ENCODE measurements at regions not wholly inside any gene's neighbourhood (a gene's known extent, or its start where the extent isn't known, plus 50 kb on each side); places are given as distances from the start of the nearest gene placed in this dataset.

GRCh38 chr2:34153484-34153883 is 554.4 kb upstream of the FAM98A start:
- DNase-seq (ENCODE audit: low read depth, low spot score) (no peak), FAIRE-seq (no peak), ATAC-seq (no peak)
- CTCF ChIA-PET: no interaction called here
- BruUV-seq (replicated peaks): no TSS peak
- H3K4me3 ChIP-seq: no peak overlapping the region
- SMC1A ChIA-PET (ENCODE audit: uncharacterized antibody, unreplicated experiment): no interaction called here
- H3K4me1 ChIP-seq (ENCODE audit: control insufficient read depth, insufficient read depth, low read length): no peaks in the 10 kb centered on the region
- no peaks in the 10 kb centered on the region for H3K79me2 ChIP-seq (ENCODE audit: control insufficient read depth, insufficient read depth, low read length)
- RAD21 ChIA-PET (ENCODE audit: unreplicated experiment): no interaction called here
- H3K9me3 ChIP-seq (replicated peaks; ENCODE audit: control insufficient read depth, insufficient read depth, low read length): no peaks in the 10 kb centered on the region
- in situ Hi-C loops (cut with MboI) (no loop called here), intact Hi-C loops (cut with micrococcal nuclease; ENCODE audit: unreplicated experiment) (no loop called here)
- POLR2A ChIA-PET: no interaction called here
- H2AFZ ChIP-seq (ENCODE audit: control insufficient read depth, low read depth, low read length): no peak overlapping the region
- H3K27me3 ChIP-seq (replicated peaks in 1 of 2; ENCODE audit: control insufficient read depth in 2 of 2, insufficient read depth in 2 of 2, low read length in 1 of 2): no peaks in the 10 kb centered on the region
- H3K4me2 ChIP-seq (ENCODE audit: control insufficient read depth, insufficient read depth): no peak overlapping the region
- 50% methylated on average over 1 of the region's 1 CpG for WGBS (ENCODE audit: insufficient coverage, insufficient replicate concordance, low lambda C conversion rate, missing lambda C conversion rate)
- H3K36me3 ChIP-seq (ENCODE audit: control insufficient read depth in 2 of 2, insufficient read depth in 2 of 2, low read length in 1 of 2): no peaks in the 10 kb centered on the region
- TF ChIP-seq MTA3 (IDR thresholded peaks at IDR 0.05; ENCODE audit: borderline replicate concordance, low read length) (no peak), TBL1XR1 (IDR thresholded peaks at IDR 0.05; ENCODE audit: low read depth, low read length) (no peak), TCF12 (IDR thresholded peaks at IDR 0.05; ENCODE audit: low read depth, low read length) (no peak), RB1 (IDR thresholded peaks at IDR 0.05; ENCODE audit: borderline replicate concordance) (no peak), ZBTB33 (IDR thresholded peaks at IDR 0.05) (no peak), NKRF (conservative IDR thresholded peaks at IDR 0.05) (no peak)
- H4K20me1 ChIP-seq (ENCODE audit: control insufficient read depth, insufficient read depth): no peaks in the 10 kb centered on the region
- no peak overlapping the region for H3K9ac ChIP-seq (ENCODE audit: control insufficient read depth, insufficient read depth, low read length)
- H3K27ac ChIP-seq (ENCODE audit: control insufficient read depth, insufficient read depth): no peak overlapping the region

Data from GM12878 (cell line).